HepG2 (cell line): ENCODE measurements at regions not wholly inside any gene's neighbourhood (a gene's known extent, or its start where the extent isn't known, plus 50 kb on each side); places are given as distances from the start of the nearest gene placed in this dataset.

Source experiments
- ATAC-seq: fragments of 200-7000 bp; cut with Tn5 transposase; 3 replicates; pipeline ENCODE4 v1.9.1; 2020; ENCODE audit warnings: mild to moderate bottlenecking, moderate library complexity
- BruUV-seq: library from RNA; stranded (reverse); fragments of 400-500 nt; replicated peaks from 2 replicates; lab custom pipeline; 2021; lab: Mats Ljungman, UMichigan
- CTCF ChIA-PET: fragments of 300-600 bp; formaldehyde crosslinking; extraction: SDS; loops from one replicate; lab custom pipeline; 2021; ENCODE audit warnings: low total read pairs, inconsistent platforms, low intra/inter-chr PET ratio; lab: Yijun Ruan, JAX
- POLR2A ChIA-PET: fragments of 350-600 bp; sonication (Branson Sonifier 250); formaldehyde crosslinking; loops from one replicate; lab custom pipeline; 2020; ENCODE audit warnings: antibody characterized with exemption, inconsistent platforms; lab: Yijun Ruan, JAX
- DNase-seq: peaks from one replicate; pipeline ENCODE4 v3.0.0-alpha.2; 2015; ENCODE audit warnings: low spot score
- FAIRE-seq: peaks from 3 replicates; lab custom pipeline; 2011; peaks lifted over from hg19 to GRCh38; lab: Jason Lieb, UNC
- H2AFZ ChIP-seq: one replicate; pipeline ENCODE4 v1.6.1; 2011; ENCODE audit warnings: low read length, inconsistent platforms
- H3K27ac ChIP-seq: fragments of 300-600 bp; 3 replicates; pipeline ENCODE4 v1.8.0; 2011; ENCODE audit warnings: mixed run types, mild to moderate bottlenecking, mixed read lengths, low read length, inconsistent platforms; ENCODE audit not compliant: insufficient read depth; ENCODE audit errors: extremely low read length
- H3K27me3 ChIP-seq, 2 experiments: fragments of 200-600 bp in 1 of 2; 2 replicates in 1 of 2; 3 replicates in 1 of 2; pipeline versions ENCODE4 v1.6.0 to v1.8.0; 2011; ENCODE audit warnings: low read length in 2 of 2, mild to moderate bottlenecking in 2 of 2, moderate library complexity in 2 of 2, inconsistent platforms in 1 of 2; ENCODE audit not compliant: insufficient read depth in 2 of 2, control insufficient read depth in 1 of 2
- H3K36me3 ChIP-seq, 2 experiments: fragments of 200-600 bp in 1 of 2; replicated peaks in 1 of 2; 2 replicates in 1 of 2; 3 replicates in 1 of 2; pipeline versions ENCODE4 v1.5.1 to v1.8.0; 2011; ENCODE audit warnings: low read length in 2 of 2, inconsistent platforms in 1 of 2; ENCODE audit not compliant: insufficient read depth in 2 of 2, control insufficient read depth in 1 of 2
- H3K4me1 ChIP-seq: 2 replicates; pipeline ENCODE4 v1.5.1; 2012; ENCODE audit warnings: low read length, inconsistent platforms; ENCODE audit not compliant: insufficient read depth
- H3K4me2 ChIP-seq: 2 replicates; pipeline ENCODE4 v1.6.0; 2011; ENCODE audit warnings: low read depth, low read length, inconsistent platforms
- H3K4me3 ChIP-seq, 3 experiments: fragments of 200-600 bp in 1 of 3; sonication (generic), shearing (Covaris generic) in 1 of 3; replicated peaks in 1 of 3; 2 replicates each; pipeline ENCODE4 v1.5.1; 2011 to 2016; ENCODE audit warnings: low read length in 3 of 3, inconsistent platforms in 2 of 3, low read depth in 2 of 3, mild to moderate bottlenecking in 2 of 3, control low read depth in 1 of 3, mixed read lengths in 1 of 3; ENCODE audit not compliant: insufficient read depth in 1 of 3
- H3K79me2 ChIP-seq: one replicate; pipeline ENCODE4 v1.6.1; 2011; ENCODE audit warnings: low read length, inconsistent platforms; ENCODE audit not compliant: insufficient read depth
- H3K9ac ChIP-seq: 2 replicates; pipeline ENCODE4 v1.6.0; 2011; ENCODE audit warnings: mild to moderate bottlenecking, low read depth, low read length, inconsistent platforms; ENCODE audit not compliant: insufficient read depth
- H3K9me3 ChIP-seq: 2 replicates; pipeline ENCODE4 v1.5.1; 2012; ENCODE audit warnings: mild to moderate bottlenecking, low read length
- H4K20me1 ChIP-seq: 2 replicates; pipeline ENCODE4 v1.6.0; 2011; ENCODE audit warnings: inconsistent platforms, mild to moderate bottlenecking, low read length, moderate library complexity; ENCODE audit not compliant: insufficient read depth
- GABPA ChIP-seq, 2 experiments: IDR thresholded peaks; 2 replicates each; pipeline ENCODE4 v1.6.1; 2011 to 2016; ENCODE audit warnings: low read depth in 2 of 2, low read length in 1 of 2, missing biosample characterization in 1 of 2, missing genetic modification characterization in 1 of 2
- LCORL ChIP-seq, 2 experiments: fragments of 450-650 bp in 1 of 2; sonication (generic) in 1 of 2; formaldehyde crosslinking in 1 of 2; IDR thresholded peaks; 2 replicates each; pipeline versions ENCODE4 v1.5.0 to v1.6.1; 2017 to 2020; ENCODE audit warnings: antibody characterized with exemption in 1 of 2, missing genetic modification reagents in 1 of 2
- PPARG ChIP-seq: conservative IDR thresholded peaks from 2 replicates; pipeline ENCODE4 v1.6.1; 2016; ENCODE audit warnings: missing biosample characterization, missing genetic modification reagents
- SMAD1 ChIP-seq: sonication (generic); formaldehyde crosslinking; IDR thresholded peaks from 2 replicates; pipeline ENCODE4 v1.4.0; 2020; ENCODE audit warnings: missing genetic modification reagents, low read depth, mild to moderate bottlenecking, borderline replicate concordance
- THAP11 ChIP-seq: IDR thresholded peaks from 2 replicates; pipeline ENCODE4 v1.6.1; 2016; ENCODE audit warnings: missing biosample characterization, missing genetic modification reagents
- ZNF143 ChIP-seq: sonication (generic); formaldehyde crosslinking; IDR thresholded peaks from 2 replicates; pipeline ENCODE4 v1.4.0; 2020; ENCODE audit warnings: missing genetic modification reagents
- ZNF660 ChIP-seq: sonication (generic); formaldehyde crosslinking; IDR thresholded peaks from 2 replicates; pipeline ENCODE4 v1.5.1; 2020; ENCODE audit warnings: mild to moderate bottlenecking, low read depth, missing genetic modification reagents, borderline replicate concordance
- WGBS: methylation state at CpG from one replicate; pipeline ENCODE4 v1.1.6; 2017; ENCODE audit warnings: low lambda C conversion rate; 5-methylcytosine and 5-hydroxymethylcytosine counted together
- in situ Hi-C: cut with HindIII; loops from 2 replicates; pipeline ENCODE4 v1.10.0; 2017; ENCODE audit warnings: low pct_unique_long_range_greater_than_20kb; ENCODE audit not compliant: extremely low pct_ligation_motif_present
- intact Hi-C: fragments of 100-400 bp; cut with micrococcal nuclease; formaldehyde crosslinking; loops from one replicate; pipeline ENCODE4 v1.10.0; 2022; ENCODE audit not compliant: unreplicated experiment
- TF ChIP-seq, protein P1 (sequence below), 2 experiments: IDR thresholded peaks; 2 replicates each; pipeline ENCODE4 v1.6.1; 2011 to 2012; ENCODE audit warnings: low read length in 2 of 2, borderline replicate concordance in 1 of 2, low read depth in 1 of 2, mild to moderate bottlenecking in 1 of 2, moderate library complexity in 1 of 2

DNA sequence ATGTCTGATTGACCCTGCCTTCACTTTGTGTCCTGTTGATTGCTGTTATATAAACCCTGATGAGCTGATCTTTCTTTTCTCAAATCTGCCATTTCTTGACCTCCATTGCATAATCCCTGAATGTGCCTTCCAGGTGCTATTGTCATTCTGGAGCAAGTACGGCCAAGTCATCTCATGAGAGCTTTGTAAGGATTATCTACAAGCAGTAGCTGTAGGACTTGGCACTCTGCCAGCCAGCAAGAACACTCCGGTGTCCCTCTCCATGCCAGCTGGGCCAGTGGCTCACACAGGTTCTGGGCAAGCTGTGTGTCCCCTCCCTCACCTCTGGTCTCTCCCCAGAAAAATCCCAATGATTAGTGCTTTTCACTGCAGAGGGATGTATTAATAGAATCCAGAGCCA lies 348.1 kb downstream of the FOXO1 start:
- in situ Hi-C loops (no loop called here), intact Hi-C loops (no loop called here)
- no peak for ATAC-seq
- Histone ChIP-seq H2AFZ (no peak overlapping the region), H3K27ac (no peak overlapping the region), H3K9me3 (no peaks in the 10 kb centered on the region), H3K4me2 (no peak overlapping the region), H3K36me3 (no peaks in the 10 kb centered on the region), H3K27me3 (no peaks in the 10 kb centered on the region), H3K9ac (no peak overlapping the region), H3K4me3 (no peak overlapping the region), H3K79me2 (no peaks in the 10 kb centered on the region), H3K4me1 (peaks cover 59% of the 10 kb centered on the region), H4K20me1 (no peaks in the 10 kb centered on the region)
- 81% methylated on average over 2 of the region's 2 CpGs for WGBS
- DNase-seq: no peak
- CTCF ChIA-PET: no interaction called here
- TF ChIP-seq PPARG (CRISPR knock-in tag) (no peak), ZNF660 (CRISPR knock-in tag) (no peak), LCORL (IDR thresholded peaks at IDR 0.05) (peak; percentile 75), LCORL (CRISPR knock-in tag; IDR thresholded peaks at IDR 0.05) (no peak)
- POLR2A ChIA-PET: no interaction called here
- no TSS peak for BruUV-seq
- FAIRE-seq: no peak

DNA sequence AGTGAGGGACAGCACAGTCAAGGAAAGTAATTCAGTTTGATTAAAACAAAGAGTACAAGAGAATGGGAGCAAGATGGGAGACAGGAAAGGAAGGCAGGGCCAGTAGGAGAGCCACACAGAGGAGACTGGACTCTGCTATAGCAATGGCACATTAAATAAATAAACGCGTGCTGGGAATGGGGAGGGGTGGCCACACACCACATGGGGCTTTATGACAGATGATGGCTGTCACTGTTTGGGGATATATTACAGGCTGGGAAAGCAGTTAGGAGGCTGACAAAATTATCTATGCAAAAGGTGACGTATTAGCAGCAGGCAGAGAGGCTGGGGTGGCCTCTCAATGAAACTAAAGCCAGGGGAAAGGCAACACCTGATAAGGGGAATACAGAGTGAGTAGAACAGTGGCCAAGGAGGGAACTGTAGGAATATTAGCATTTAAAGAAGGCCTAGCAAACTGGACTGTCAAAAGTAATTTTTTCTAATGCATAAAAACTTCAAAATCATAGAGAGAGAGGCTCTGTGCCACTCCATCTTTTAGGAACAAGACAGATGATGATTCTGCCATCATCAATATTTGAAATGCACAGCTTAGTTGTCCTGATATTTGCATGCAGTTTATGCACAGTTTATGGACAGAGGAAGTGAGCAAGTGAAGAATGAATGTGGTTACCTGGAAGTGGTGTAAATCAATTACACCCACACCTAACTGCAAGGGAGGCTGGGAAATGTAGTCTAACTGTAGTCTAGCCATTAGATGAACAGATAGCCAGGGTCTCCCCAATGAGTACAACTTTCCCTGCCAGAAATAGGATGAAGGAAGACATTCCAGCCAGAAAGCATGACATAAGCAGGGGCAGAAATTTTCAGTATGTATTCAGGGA lies 346.5 kb downstream of the FOXO1 start:
- H4K20me1 ChIP-seq: no peaks in the 10 kb centered on the region
- ATAC-seq (0 out of 3 replicates have a peak, but pooled peaks have one; percentile 33), DNase-seq (no peak), FAIRE-seq (no peak)
- H3K9ac ChIP-seq: no peak overlapping the region
- peaks cover 43% of the 10 kb centered on the region for H3K4me1 ChIP-seq
- no peaks in the 10 kb centered on the region for H3K79me2 ChIP-seq
- CTCF ChIA-PET: no interaction called here
- no peaks in the 10 kb centered on the region for H3K27me3 ChIP-seq
- BruUV-seq: no TSS peak
- no peaks in the 10 kb centered on the region for H3K9me3 ChIP-seq
- in situ Hi-C loops (no loop called here), intact Hi-C loops (no loop called here)
- POLR2A ChIA-PET: interaction anchor here (1.6 kb wide), 1 partner anchor 16 kb away, joined by 3 read pairs; no protein-coding TSS in a partner anchor
- no peaks in the 10 kb centered on the region for H3K36me3 ChIP-seq
- H3K4me2 ChIP-seq: no peak overlapping the region
- no peak overlapping the region for H3K27ac ChIP-seq
- 39% methylated on average over 3 of the region's 3 CpGs for WGBS
- H3K4me3 ChIP-seq: no peak overlapping the region
- H2AFZ ChIP-seq: no peak overlapping the region
- TF ChIP-seq THAP11 (CRISPR knock-in tag) (peak; percentile 89), GABPA (IDR thresholded peaks at IDR 0.05; ENCODE audit: low read depth, low read length) (no peak), GABPA (CRISPR knock-in tag; IDR thresholded peaks at IDR 0.05; ENCODE audit: low read depth) (peak; percentile 40), SMAD1 (CRISPR knock-in tag) (no peak), ZNF143 (CRISPR knock-in tag) (peak; percentile 76)
- TF ChIP-seq, protein P1, sequence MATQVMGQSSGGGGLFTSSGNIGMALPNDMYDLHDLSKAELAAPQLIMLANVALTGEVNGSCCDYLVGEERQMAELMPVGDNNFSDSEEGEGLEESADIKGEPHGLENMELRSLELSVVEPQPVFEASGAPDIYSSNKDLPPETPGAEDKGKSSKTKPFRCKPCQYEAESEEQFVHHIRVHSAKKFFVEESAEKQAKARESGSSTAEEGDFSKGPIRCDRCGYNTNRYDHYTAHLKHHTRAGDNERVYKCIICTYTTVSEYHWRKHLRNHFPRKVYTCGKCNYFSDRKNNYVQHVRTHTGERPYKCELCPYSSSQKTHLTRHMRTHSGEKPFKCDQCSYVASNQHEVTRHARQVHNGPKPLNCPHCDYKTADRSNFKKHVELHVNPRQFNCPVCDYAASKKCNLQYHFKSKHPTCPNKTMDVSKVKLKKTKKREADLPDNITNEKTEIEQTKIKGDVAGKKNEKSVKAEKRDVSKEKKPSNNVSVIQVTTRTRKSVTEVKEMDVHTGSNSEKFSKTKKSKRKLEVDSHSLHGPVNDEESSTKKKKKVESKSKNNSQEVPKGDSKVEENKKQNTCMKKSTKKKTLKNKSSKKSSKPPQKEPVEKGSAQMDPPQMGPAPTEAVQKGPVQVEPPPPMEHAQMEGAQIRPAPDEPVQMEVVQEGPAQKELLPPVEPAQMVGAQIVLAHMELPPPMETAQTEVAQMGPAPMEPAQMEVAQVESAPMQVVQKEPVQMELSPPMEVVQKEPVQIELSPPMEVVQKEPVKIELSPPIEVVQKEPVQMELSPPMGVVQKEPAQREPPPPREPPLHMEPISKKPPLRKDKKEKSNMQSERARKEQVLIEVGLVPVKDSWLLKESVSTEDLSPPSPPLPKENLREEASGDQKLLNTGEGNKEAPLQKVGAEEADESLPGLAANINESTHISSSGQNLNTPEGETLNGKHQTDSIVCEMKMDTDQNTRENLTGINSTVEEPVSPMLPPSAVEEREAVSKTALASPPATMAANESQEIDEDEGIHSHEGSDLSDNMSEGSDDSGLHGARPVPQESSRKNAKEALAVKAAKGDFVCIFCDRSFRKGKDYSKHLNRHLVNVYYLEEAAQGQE (IDR thresholded peaks at IDR 0.05; ENCODE audit: borderline replicate concordance in 1 of 2, low read depth in 1 of 2, low read length in 2 of 2): no peak
